GM23248 (cell line): ENCODE measurements at regions not wholly inside any gene's neighbourhood (a gene's known extent, or its start where the extent isn't known, plus 50 kb on each side); places are given as distances from the start of the nearest gene placed in this dataset.
"Not testable (repeated sequence)": the region's sequence is repeated elsewhere in the genome, so short reads cannot be mapped to it uniquely, and the experiment has no call there.

Experiments used
- DNase-seq: peaks from one replicate; pipeline ENCODE4 v3.0.0-alpha.2; 2015
- H2AFZ ChIP-seq: fragments of 200-600 bp; sonication (generic); 2 replicates; pipeline ENCODE4 v1.6.1; 2016; ENCODE audit warnings: antibody characterized with exemption
- H3F3A ChIP-seq: fragments of 200-600 bp; sonication (generic); 2 replicates; pipeline ENCODE4 v1.6.1; 2016; ENCODE audit warnings: mild to moderate bottlenecking, antibody characterized with exemption, mixed run types; ENCODE audit not compliant: insufficient read depth
- H3K27ac ChIP-seq: fragments of 200-600 bp; sonication (generic); 2 replicates; pipeline ENCODE4 v1.5.1; 2016; ENCODE audit warnings: mild to moderate bottlenecking
- H3K27me3 ChIP-seq: fragments of 200-600 bp; sonication (generic); replicated peaks from 2 replicates; pipeline ENCODE4 v1.6.1; 2016; ENCODE audit warnings: mild to moderate bottlenecking; ENCODE audit not compliant: insufficient read depth
- H3K36me3 ChIP-seq: fragments of 200-600 bp; sonication (generic); 2 replicates; pipeline ENCODE4 v1.6.1; 2016; ENCODE audit warnings: low read depth, mild to moderate bottlenecking
- H3K4me1 ChIP-seq: fragments of 200-600 bp; sonication (generic); 2 replicates; pipeline ENCODE4 v1.6.1; 2016; ENCODE audit warnings: mild to moderate bottlenecking; ENCODE audit not compliant: insufficient read depth
- H3K4me2 ChIP-seq: fragments of 200-600 bp; sonication (generic); one replicate; pipeline ENCODE4 v1.6.1; 2016; ENCODE audit warnings: mild to moderate bottlenecking; ENCODE audit not compliant: unreplicated experiment
- H3K4me3 ChIP-seq: fragments of 200-600 bp; sonication (generic); 2 replicates; pipeline ENCODE4 v1.5.1; 2016; ENCODE audit warnings: mild to moderate bottlenecking
- H3K79me2 ChIP-seq: fragments of 200-600 bp; sonication (generic); 2 replicates; pipeline ENCODE4 v1.6.1; 2016; ENCODE audit warnings: mild to moderate bottlenecking; ENCODE audit not compliant: insufficient read depth
- H3K9ac ChIP-seq: fragments of 200-600 bp; sonication (generic); 2 replicates; pipeline ENCODE4 v1.6.1; 2016; ENCODE audit warnings: mild to moderate bottlenecking
- H3K9me2 ChIP-seq: fragments of 200-600 bp; sonication (generic); 2 replicates; pipeline ENCODE4 v1.6.1; 2016; ENCODE audit warnings: mixed run types, mild to moderate bottlenecking, moderate library complexity; ENCODE audit not compliant: insufficient read depth
- H3K9me3 ChIP-seq: fragments of 200-600 bp; sonication (generic); one replicate; pipeline ENCODE4 v1.6.1; 2017; ENCODE audit warnings: low read depth
- H4K20me1 ChIP-seq: fragments of 200-600 bp; sonication (generic); 2 replicates; pipeline ENCODE4 v1.6.0; 2016; ENCODE audit not compliant: insufficient read depth
- EZH2 ChIP-seq: fragments of 200-600 bp; sonication (generic); IDR thresholded peaks from 2 replicates; pipeline ENCODE4 v1.6.1; 2018; ENCODE audit warnings: antibody characterized with exemption, mild to moderate bottlenecking; ENCODE audit not compliant: insufficient read depth, poor library complexity, severe bottlenecking
- EZH2phosphoT487 ChIP-seq: fragments of 200-600 bp; sonication (generic); IDR thresholded peaks from 2 replicates; pipeline ENCODE4 v1.6.1; 2018; ENCODE audit warnings: antibody characterized with exemption, moderate library complexity, mild to moderate bottlenecking, low read depth; ENCODE audit not compliant: insufficient read depth
- WGBS, 2 experiments: methylation state at CpG; one replicate each; pipeline ENCODE4 v1.1.6; 2015 to 2017; ENCODE audit warnings: low lambda C conversion rate in 2 of 2, low coverage in 1 of 2; ENCODE audit errors: missing lambda C conversion rate in 2 of 2; 5-methylcytosine and 5-hydroxymethylcytosine counted together
- in situ Hi-C: fragments of 300-500 bp; cut with MboI; formaldehyde crosslinking; loops from 2 replicates; pipeline ENCODE4 v1.15.0; 2020

DNA sequence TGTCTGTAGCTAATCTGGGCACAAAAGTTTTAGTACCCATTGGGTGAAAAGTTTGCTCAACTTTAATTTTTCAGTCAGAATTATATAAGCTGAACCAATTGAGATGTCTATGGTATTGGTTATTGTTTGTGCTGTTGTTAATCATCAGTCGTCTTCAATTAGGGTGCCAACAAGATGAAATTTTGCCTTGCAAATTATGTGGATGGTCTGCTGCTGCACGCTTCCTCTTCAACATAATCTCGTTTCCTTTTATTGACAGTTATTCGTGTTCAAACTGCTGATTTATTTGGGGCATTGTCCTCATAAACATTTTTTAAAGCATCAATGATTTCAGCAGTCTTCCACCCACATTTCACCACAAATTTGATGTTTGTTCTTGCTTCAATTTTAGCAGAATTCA, 194.0 kb downstream of the HTR1A start:
- Histone ChIP-seq H3K4me1 (no peaks in the 10 kb centered on the region), H4K20me1 (no peaks in the 10 kb centered on the region), H3K4me2 (no peak overlapping the region), H3K36me3 (no peaks in the 10 kb centered on the region), H3K9me2 (no peaks in the 10 kb centered on the region), H3K9me3 (no peaks in the 10 kb centered on the region), H3K27me3 (no peaks in the 10 kb centered on the region), H3K4me3 (no peak overlapping the region), H3K79me2 (no peaks in the 10 kb centered on the region), H3K27ac (no peak overlapping the region), H3K9ac (no peak overlapping the region), H2AFZ (no peak overlapping the region), H3F3A (no peaks in the 10 kb centered on the region)
- DNase-seq: no peak
- TF ChIP-seq EZH2 (no peak), EZH2phosphoT487 (no peak)
- 20 to 29% methylated on average over 4 of the region's 4 CpGs for WGBS, 2 experiments
- in situ Hi-C loops: no loop called here

DNA sequence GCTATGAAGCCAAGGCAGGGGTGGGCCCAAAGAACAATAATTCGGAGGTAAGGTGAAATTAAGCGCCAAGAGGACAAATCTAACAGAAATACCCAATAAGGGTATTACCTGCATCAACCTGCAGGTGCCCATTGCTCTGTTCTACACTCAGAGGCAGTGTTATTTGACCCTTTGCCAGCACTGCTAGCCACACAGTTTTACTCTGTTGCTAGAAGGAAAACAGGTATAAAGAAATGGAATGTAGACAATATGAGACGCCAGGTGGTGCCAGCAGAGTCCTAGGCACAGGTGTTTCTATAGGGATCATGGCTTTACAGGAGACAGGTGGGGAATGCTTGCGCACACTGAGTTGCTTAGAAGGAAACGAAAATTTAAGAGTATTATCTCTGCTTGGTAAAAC, 201.3 kb downstream of the HTR1A start:
- no peaks in the 10 kb centered on the region for H3K79me2 ChIP-seq
- no peak overlapping the region for H2AFZ ChIP-seq
- no peaks in the 10 kb centered on the region for H4K20me1 ChIP-seq
- no peaks in the 10 kb centered on the region for H3K9me3 ChIP-seq
- DNase-seq: no peak
- H3K9me2 ChIP-seq: no peaks in the 10 kb centered on the region
- no peaks in the 10 kb centered on the region for H3K36me3 ChIP-seq
- H3K9ac ChIP-seq: no peak overlapping the region
- 19 to 21% methylated on average over 5 of the region's 5 CpGs for WGBS, 2 experiments
- no peaks in the 10 kb centered on the region for H3K4me1 ChIP-seq
- H3K27ac ChIP-seq: no peak overlapping the region
- TF ChIP-seq EZH2phosphoT487 (no peak), EZH2 (no peak)
- no peak overlapping the region for H3K4me2 ChIP-seq
- H3K27me3 ChIP-seq: no peaks in the 10 kb centered on the region
- in situ Hi-C loops: no loop called here
- no peak overlapping the region for H3K4me3 ChIP-seq
- H3F3A ChIP-seq: no peaks in the 10 kb centered on the region

GRCh38 chr5:63743096-63743798, 219.0 kb downstream of the HTR1A start:
- no peaks in the 10 kb centered on the region for H3K9me3 ChIP-seq
- H2AFZ ChIP-seq: no peak overlapping the region
- no peaks in the 10 kb centered on the region for H4K20me1 ChIP-seq
- H3K4me1 ChIP-seq: no peaks in the 10 kb centered on the region
- no peaks in the 10 kb centered on the region for H3K36me3 ChIP-seq
- H3K4me2 ChIP-seq: no peak overlapping the region
- in situ Hi-C loops: no loop called here
- TF ChIP-seq EZH2phosphoT487 (no peak), EZH2 (no peak)
- 44% methylated on average over 1 of the region's 1 CpG for WGBS, 2 experiments
- H3K9ac ChIP-seq: no peak overlapping the region
- H3K79me2 ChIP-seq: no peaks in the 10 kb centered on the region
- H3K27me3 ChIP-seq: no peaks in the 10 kb centered on the region
- DNase-seq: no peak
- no peaks in the 10 kb centered on the region for H3K9me2 ChIP-seq
- H3F3A ChIP-seq: no peaks in the 10 kb centered on the region
- H3K4me3 ChIP-seq: no peak overlapping the region
- H3K27ac ChIP-seq: no peak overlapping the region

DNA sequence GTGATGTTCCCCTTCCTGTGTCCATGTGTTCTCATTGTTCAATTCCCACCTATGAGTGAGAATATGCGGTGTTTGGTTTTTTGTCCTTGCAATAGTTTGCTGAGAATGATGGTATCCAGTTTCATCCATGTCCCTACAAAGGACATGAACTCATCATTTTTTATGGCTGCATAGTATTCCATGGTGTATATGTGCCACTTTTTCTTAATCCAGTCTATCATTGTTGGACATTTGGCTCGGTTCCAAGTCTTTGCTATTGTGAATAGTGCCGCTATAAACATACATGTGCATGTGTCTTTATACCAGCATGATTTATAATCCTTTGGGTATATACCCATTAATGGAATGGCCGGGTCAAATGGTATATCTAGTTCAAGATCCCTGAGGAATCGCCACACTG, 229.4 kb downstream of the HTR1A start:
- H3K79me2 ChIP-seq, DNase-seq, H3K4me3 ChIP-seq, H2AFZ ChIP-seq, H3K4me1 ChIP-seq, H3K9me3 ChIP-seq, H3K9ac ChIP-seq, in situ Hi-C loops, H3K36me3 ChIP-seq, H3F3A ChIP-seq, H4K20me1 ChIP-seq, H3K4me2 ChIP-seq, H3K9me2 ChIP-seq, H3K27ac ChIP-seq, H3K27me3 ChIP-seq: not testable (repeated sequence)
- 35 to 42% methylated on average over 5 of the region's 5 CpGs for WGBS, 2 experiments

DNA sequence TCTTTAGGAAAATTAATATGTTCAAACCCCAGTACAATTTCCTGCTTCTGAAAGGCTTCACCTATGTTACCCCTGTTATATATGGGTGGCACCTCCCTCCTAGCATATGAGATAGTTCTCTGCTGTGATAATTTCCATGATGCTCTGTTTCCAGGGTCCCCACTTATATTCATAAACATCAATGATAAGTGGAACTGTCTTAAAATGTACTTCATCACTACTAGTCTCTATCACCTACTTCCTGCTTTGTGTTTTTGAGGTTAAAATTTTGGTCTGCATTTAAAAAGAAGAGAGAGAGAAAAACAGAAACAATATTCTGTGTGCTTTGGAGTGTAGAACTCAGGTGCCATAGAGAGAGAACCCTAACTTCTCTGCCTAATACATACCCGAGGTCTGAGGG, 234.7 kb downstream of the HTR1A start:
- Histone ChIP-seq H3K4me1 (no peaks in the 10 kb centered on the region), H3K9ac (no peak overlapping the region), H3K4me3 (no peak overlapping the region), H3K27ac (no peak overlapping the region), H4K20me1 (no peaks in the 10 kb centered on the region), H3K36me3 (no peaks in the 10 kb centered on the region), H3K79me2 (no peaks in the 10 kb centered on the region), H3K27me3 (no peaks in the 10 kb centered on the region), H2AFZ (no peak overlapping the region), H3F3A (no peaks in the 10 kb centered on the region), H3K9me2 (no peaks in the 10 kb centered on the region), H3K9me3 (no peaks in the 10 kb centered on the region), H3K4me2 (no peak overlapping the region)
- TF ChIP-seq EZH2phosphoT487: no peak
- TF ChIP-seq EZH2: no peak
- no peak for DNase-seq
- in situ Hi-C loops: no loop called here
- 0 to 5% methylated on average over 1 of the region's 1 CpG for WGBS, 2 experiments
